Esophagus squamous epithelium (tissue), 4 donors: ENCODE measurements at regions not wholly inside any gene's neighbourhood (a gene's known extent, or its start where the extent isn't known, plus 50 kb on each side); places are given as distances from the start of the nearest gene placed in this dataset.

Experiments used
- CTCF ChIP-seq, 6 experiments: fragments of 450-650 bp in 4 of 6; fragments of 200-600 bp in 2 of 6; sonication (generic) in 2 of 6; IDR thresholded peaks; one replicate each; pipeline ENCODE4 v1.5.1; 2016 to 2019; ENCODE audit warnings: antibody characterized with exemption in 6 of 6, mild to moderate bottlenecking in 4 of 6, moderate library complexity in 4 of 6
- POLR2A ChIP-seq, 4 donors: fragments of 450-650 bp; IDR thresholded peaks; one replicate each; pipeline ENCODE4 v1.6.1; 2017; ENCODE audit warnings: antibody characterized with exemption in 4 of 4, mild to moderate bottlenecking in 4 of 4, moderate library complexity in 3 of 4

GRCh38 chr4:54879576-54879975, 221.8 kb downstream of the KIT start:
- TF ChIP-seq CTCF (IDR thresholded peaks at IDR 0.05) (no peak), POLR2A (IDR thresholded peaks at IDR 0.05) (no peak)
